MCF 10A (cell line): ENCODE measurements at regions not wholly inside any gene's neighbourhood (a gene's known extent, or its start where the extent isn't known, plus 50 kb on each side); places are given as distances from the start of the nearest gene placed in this dataset.

ENCODE experiments used
- BruUV-seq: library from RNA; stranded (reverse); fragments of 400-500 nt; replicated peaks from 2 replicates; lab custom pipeline; 2021; lab: Mats Ljungman, UMichigan
- CTCF ChIA-PET: fragments of 300-600 bp; sonication (Branson Sonifier 250); formaldehyde crosslinking; extraction: SDS; loops from one replicate; lab custom pipeline; 2021; ENCODE audit warnings: antibody characterized with exemption, inconsistent platforms; lab: Yijun Ruan, JAX
- POLR2A ChIA-PET: fragments of 300-600, 350-650 bp; sonication (Branson Sonifier 250); formaldehyde crosslinking; extraction: SDS; loops from one replicate; lab custom pipeline; 2020; ENCODE audit warnings: antibody characterized with exemption, inconsistent platforms; lab: Yijun Ruan, JAX
- DNase-seq: peaks from one replicate; pipeline ENCODE4 v3.0.0-alpha.2; 2018; ENCODE audit not compliant: unreplicated experiment
- H3K27ac Mint-ChIP-seq: one replicate; pipeline ENCODE4 v1.8.0; 2022; ENCODE audit warnings: mild to moderate bottlenecking, low read depth, mixed read lengths; ENCODE audit not compliant: unreplicated experiment
- H3K27me3 Mint-ChIP-seq: one replicate; pipeline ENCODE4 v1.8.0; 2022; ENCODE audit warnings: mixed read lengths; ENCODE audit not compliant: insufficient read depth, unreplicated experiment
- H3K36me3 Mint-ChIP-seq: one replicate; pipeline ENCODE4 v1.8.0; 2022; ENCODE audit warnings: mild to moderate bottlenecking, moderate library complexity, mixed read lengths; ENCODE audit not compliant: insufficient read depth, unreplicated experiment
- H3K4me1 Mint-ChIP-seq: one replicate; pipeline ENCODE4 v1.8.0; 2022; ENCODE audit warnings: mixed read lengths; ENCODE audit not compliant: insufficient read depth, unreplicated experiment
- H3K4me3 Mint-ChIP-seq: one replicate; pipeline ENCODE4 v1.8.0; 2022; ENCODE audit warnings: mild to moderate bottlenecking, moderate library complexity, mixed read lengths; ENCODE audit not compliant: unreplicated experiment
- H3K9me3 Mint-ChIP-seq: one replicate; pipeline ENCODE4 v1.8.0; 2022; ENCODE audit warnings: mixed read lengths; ENCODE audit not compliant: unreplicated experiment
- intact Hi-C: fragments of 100-400 bp; cut with micrococcal nuclease; formaldehyde crosslinking; loops from 2 replicates; pipeline ENCODE4 v1.14.1; 2022
- TF ChIP-seq, protein P1 (sequence below): fragments of 200-600 bp; IDR thresholded peaks from one replicate; pipeline ENCODE4 v1.8.0; 2022; ENCODE audit warnings: antibody characterized with exemption, mild to moderate bottlenecking; ENCODE audit not compliant: unreplicated experiment

DNA sequence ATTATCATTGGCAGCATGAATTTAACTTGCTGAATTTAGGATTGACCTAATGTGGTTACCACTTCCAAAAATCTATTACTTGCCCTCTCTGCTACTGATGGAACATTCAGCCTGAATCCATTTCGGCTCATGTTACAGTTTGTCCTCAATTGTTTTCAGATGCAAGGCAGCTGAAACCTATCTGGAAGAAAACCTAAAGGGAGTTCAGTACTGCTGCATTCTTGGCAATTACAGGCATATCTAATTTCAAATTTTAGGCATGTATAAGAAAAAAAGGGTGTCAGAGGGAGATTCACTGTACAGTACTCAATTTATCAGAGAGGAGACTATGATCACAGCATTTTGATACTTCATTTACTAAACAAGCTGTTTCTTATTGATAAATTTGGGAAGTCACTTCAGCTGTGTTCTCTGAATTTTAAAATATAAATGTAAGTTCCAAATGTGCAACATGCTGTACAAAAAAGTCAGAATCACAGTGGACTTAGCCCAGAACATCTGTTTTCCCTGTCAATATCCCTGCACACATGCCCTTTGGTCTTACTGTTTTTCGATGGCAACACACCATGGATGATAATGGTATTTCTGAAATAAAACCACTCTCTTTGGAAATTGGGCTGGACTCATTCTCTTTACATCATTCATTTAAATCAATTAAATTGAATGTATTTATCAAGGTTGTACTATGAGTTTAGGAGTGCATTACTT, 651.6 kb upstream of the ADGRL4 start:
- no peak overlapping the region for H3K4me3 Mint-ChIP-seq
- CTCF ChIA-PET: no interaction called here
- TF ChIP-seq, protein P1, sequence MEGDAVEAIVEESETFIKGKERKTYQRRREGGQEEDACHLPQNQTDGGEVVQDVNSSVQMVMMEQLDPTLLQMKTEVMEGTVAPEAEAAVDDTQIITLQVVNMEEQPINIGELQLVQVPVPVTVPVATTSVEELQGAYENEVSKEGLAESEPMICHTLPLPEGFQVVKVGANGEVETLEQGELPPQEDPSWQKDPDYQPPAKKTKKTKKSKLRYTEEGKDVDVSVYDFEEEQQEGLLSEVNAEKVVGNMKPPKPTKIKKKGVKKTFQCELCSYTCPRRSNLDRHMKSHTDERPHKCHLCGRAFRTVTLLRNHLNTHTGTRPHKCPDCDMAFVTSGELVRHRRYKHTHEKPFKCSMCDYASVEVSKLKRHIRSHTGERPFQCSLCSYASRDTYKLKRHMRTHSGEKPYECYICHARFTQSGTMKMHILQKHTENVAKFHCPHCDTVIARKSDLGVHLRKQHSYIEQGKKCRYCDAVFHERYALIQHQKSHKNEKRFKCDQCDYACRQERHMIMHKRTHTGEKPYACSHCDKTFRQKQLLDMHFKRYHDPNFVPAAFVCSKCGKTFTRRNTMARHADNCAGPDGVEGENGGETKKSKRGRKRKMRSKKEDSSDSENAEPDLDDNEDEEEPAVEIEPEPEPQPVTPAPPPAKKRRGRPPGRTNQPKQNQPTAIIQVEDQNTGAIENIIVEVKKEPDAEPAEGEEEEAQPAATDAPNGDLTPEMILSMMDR: no peak

DNA sequence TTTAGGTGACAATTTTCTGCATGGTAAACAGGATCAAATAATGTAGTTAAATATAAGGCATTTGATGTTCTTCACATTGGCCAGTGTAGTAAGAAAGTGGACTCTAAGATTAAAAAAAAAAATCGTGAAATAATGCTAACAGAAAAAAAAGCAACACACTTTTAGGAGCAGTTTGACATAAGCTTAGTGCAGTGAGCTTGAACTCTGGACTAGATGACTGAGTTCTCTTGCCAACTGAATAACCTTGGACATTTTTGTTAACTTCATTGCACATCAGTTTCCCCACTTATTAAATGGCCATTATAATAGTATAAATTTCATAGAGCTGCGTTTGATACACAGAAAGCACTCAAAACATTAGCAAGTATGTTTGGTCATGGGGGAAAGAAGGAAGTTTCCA, 649.3 kb upstream of the ADGRL4 start:
- H3K4me3 Mint-ChIP-seq: no peak overlapping the region
- intact Hi-C loops: no loop called here
- H3K27me3 Mint-ChIP-seq: no peaks in the 10 kb centered on the region
- TF ChIP-seq, protein P1: no peak
- ChIA-PET POLR2A (no interaction called here), CTCF (interaction anchor here (0.6 kb wide), 1 partner anchor 319 kb away, joined by 3 read pairs; no protein-coding TSS in a partner anchor)
- no peak overlapping the region for H3K27ac Mint-ChIP-seq
- H3K4me1 Mint-ChIP-seq: no peaks in the 10 kb centered on the region
- no peaks in the 10 kb centered on the region for H3K9me3 Mint-ChIP-seq
- H3K36me3 Mint-ChIP-seq: no peaks in the 10 kb centered on the region
- BruUV-seq: no TSS peak
- no peak for DNase-seq

More for the DNA sequence above, 651.6 kb upstream of the ADGRL4 start:
- intact Hi-C loops: no loop called here
- no peaks in the 10 kb centered on the region for H3K36me3 Mint-ChIP-seq
- POLR2A ChIA-PET: no interaction called here
- no peak overlapping the region for H3K27ac Mint-ChIP-seq
- no TSS peak for BruUV-seq
- no peaks in the 10 kb centered on the region for H3K9me3 Mint-ChIP-seq
- H3K27me3 Mint-ChIP-seq: no peaks in the 10 kb centered on the region
- no peak for DNase-seq
- H3K4me1 Mint-ChIP-seq: peaks cover 9% of the 10 kb centered on the region

DNA sequence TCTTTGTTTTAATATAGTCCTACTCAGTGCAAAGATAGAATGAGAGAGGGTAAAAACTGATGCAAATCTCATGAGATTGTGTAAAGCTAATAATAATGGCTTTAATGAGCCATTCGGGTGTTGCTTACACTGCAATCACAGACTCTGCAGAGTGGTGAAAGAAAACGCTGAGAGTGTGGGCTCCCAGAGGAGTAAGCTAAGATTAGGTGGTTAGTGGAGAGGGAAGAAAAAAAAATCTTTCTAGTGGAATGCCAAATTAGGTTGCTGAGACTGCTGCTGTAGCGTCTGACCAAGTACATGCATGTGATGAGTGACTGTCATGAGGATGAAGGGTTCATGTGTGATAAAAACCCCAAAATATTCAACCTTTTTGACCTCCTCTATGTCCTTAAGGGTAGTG, 645.9 kb upstream of the ADGRL4 start:
- intact Hi-C loops: no loop called here
- Mint-ChIP-seq H3K27ac (no peak overlapping the region), H3K36me3 (no peaks in the 10 kb centered on the region), H3K27me3 (no peaks in the 10 kb centered on the region), H3K4me1 (no peaks in the 10 kb centered on the region), H3K9me3 (no peaks in the 10 kb centered on the region), H3K4me3 (no peak overlapping the region)
- no TSS peak for BruUV-seq
- TF ChIP-seq, protein P1: no peak
- DNase-seq: no peak
- CTCF ChIA-PET: no interaction called here
- POLR2A ChIA-PET: no interaction called here

DNA sequence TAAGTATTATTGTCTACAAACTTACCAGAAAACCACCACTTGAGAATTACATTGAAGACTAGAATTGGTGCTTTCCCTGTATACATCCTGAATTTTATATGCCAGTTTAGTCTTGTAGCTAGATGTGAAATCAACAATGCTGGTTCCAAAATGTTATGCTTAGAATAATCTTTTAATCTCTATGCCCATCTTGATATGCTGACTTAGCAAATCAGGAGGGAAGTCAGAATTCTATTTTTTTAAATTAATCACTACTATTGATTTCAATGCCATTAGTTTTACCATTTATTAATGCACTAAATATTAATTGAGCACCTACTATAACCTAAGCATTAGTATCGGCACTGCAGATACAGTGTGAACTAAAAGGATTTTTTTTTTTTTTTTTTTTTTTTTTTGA, 641.6 kb upstream of the ADGRL4 start:
- no peaks in the 10 kb centered on the region for H3K27me3 Mint-ChIP-seq
- CTCF ChIA-PET: no interaction called here
- H3K9me3 Mint-ChIP-seq: peaks cover 7% of the 10 kb centered on the region
- TF ChIP-seq, protein P1: no peak
- no peak for DNase-seq
- intact Hi-C loops: no loop called here
- H3K4me3 Mint-ChIP-seq: no peak overlapping the region
- H3K36me3 Mint-ChIP-seq: no peaks in the 10 kb centered on the region
- BruUV-seq: no TSS peak
- POLR2A ChIA-PET: no interaction called here
- H3K4me1 Mint-ChIP-seq: no peaks in the 10 kb centered on the region
- no peak overlapping the region for H3K27ac Mint-ChIP-seq
